DOHH2 (cell line): ENCODE measurements at regions not wholly inside any gene's neighbourhood (a gene's known extent, or its start where the extent isn't known, plus 50 kb on each side); places are given as distances from the start of the nearest gene placed in this dataset.

Experiments
- CTCF ChIP-seq: fragments of 200-600 bp; sonication (generic); IDR thresholded peaks from one replicate; pipeline ENCODE4 v1.5.1; 2014; ENCODE audit warnings: antibody characterized with exemption, mild to moderate bottlenecking, low read depth, low read length; ENCODE audit not compliant: poor library complexity, severe bottlenecking
- EZH2phosphoT487 ChIP-seq: fragments of 200-600 bp; sonication (generic); IDR thresholded peaks from 2 replicates; pipeline ENCODE4 v1.6.1; 2017; ENCODE audit warnings: borderline replicate concordance, mild to moderate bottlenecking, antibody characterized with exemption, low read length, moderate library complexity, mixed read lengths

DNA sequence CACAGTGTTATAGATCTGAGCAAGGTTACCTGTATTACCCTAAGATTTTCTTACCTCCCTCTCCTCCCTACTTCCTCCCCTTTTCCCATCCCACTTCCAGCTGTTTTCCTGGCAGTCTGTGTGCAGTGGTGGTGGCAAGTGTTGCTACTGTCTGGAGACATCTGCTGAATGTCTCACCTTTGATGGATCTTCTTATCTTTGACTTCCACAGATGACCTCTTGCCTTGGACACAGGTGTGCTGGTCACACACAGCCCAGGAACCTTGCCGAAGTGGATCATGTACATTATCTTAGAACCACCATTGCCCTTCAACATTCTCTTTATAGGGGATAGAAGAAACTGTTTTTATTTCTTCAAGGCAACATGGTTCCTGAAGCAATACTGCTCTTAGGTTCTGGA is 245.1 kb downstream of the UTP18 start:
- TF ChIP-seq CTCF, result no peak
- TF ChIP-seq EZH2phosphoT487, result no peak
